Smooth muscle cell (in vitro differentiated cells): ENCODE measurements at regions not wholly inside any gene's neighbourhood (a gene's known extent, or its start where the extent isn't known, plus 50 kb on each side); places are given as distances from the start of the nearest gene placed in this dataset.
A peak's percentile ranks its signal among the peaks of the same experiment; 100 is the strongest.

Experiments
- DNase-seq: peaks from one replicate; lab custom pipeline; 2025; ENCODE audit not compliant: unreplicated experiment; lab: John Stamatoyannopoulos, UW
- H2AFZ ChIP-seq: fragments of 200-600 bp; sonication (generic); 2 replicates; pipeline ENCODE4 v1.6.0; 2016; ENCODE audit warnings: antibody characterized with exemption, low read depth, mild to moderate bottlenecking
- H3F3A ChIP-seq: fragments of 200-600 bp; sonication (generic); 2 replicates; pipeline ENCODE4 v1.6.0; 2017; ENCODE audit warnings: antibody characterized with exemption, low read depth
- H3K27ac ChIP-seq: fragments of 200-600 bp; sonication (generic); 2 replicates; pipeline ENCODE4 v1.5.1; 2016; ENCODE audit warnings: low read depth, mild to moderate bottlenecking
- H3K27me3 ChIP-seq: fragments of 200-600 bp; sonication (generic); 2 replicates; pipeline ENCODE4 v1.6.1; 2016; ENCODE audit warnings: low read depth, mild to moderate bottlenecking
- H3K36me3 ChIP-seq: fragments of 200-600 bp; sonication (generic); 2 replicates; pipeline ENCODE4 v1.5.1; 2016; ENCODE audit warnings: low read depth
- H3K4me1 ChIP-seq: fragments of 200-600 bp; sonication (generic); 2 replicates; pipeline ENCODE4 v1.5.1; 2016; ENCODE audit warnings: low read depth
- H3K4me2 ChIP-seq: fragments of 200-600 bp; sonication (generic); 2 replicates; pipeline ENCODE4 v1.6.0; 2016; ENCODE audit warnings: mild to moderate bottlenecking
- H3K4me3 ChIP-seq: fragments of 200-600 bp; sonication (generic); 2 replicates; pipeline ENCODE4 v1.5.1; 2016; ENCODE audit warnings: mild to moderate bottlenecking
- H3K79me2 ChIP-seq: fragments of 200-600 bp; sonication (generic); 2 replicates; pipeline ENCODE4 v1.6.0; 2016; ENCODE audit warnings: low read depth, mild to moderate bottlenecking
- H3K9ac ChIP-seq: fragments of 200-600 bp; sonication (generic); 2 replicates; pipeline ENCODE4 v1.6.0; 2016; ENCODE audit warnings: low read depth
- H3K9me3 ChIP-seq: fragments of 200-600 bp; sonication (generic); replicated peaks from 2 replicates; pipeline ENCODE4 v1.5.1; 2016; ENCODE audit warnings: low read depth
- H4K20me1 ChIP-seq: fragments of 200-600 bp; sonication (generic); 2 replicates; pipeline ENCODE4 v1.6.0; 2016; ENCODE audit warnings: low read depth
- CTCF ChIP-seq: fragments of 200-600 bp; sonication (generic); IDR thresholded peaks from 2 replicates; pipeline ENCODE4 v1.5.1; 2017; ENCODE audit warnings: borderline replicate concordance, mild to moderate bottlenecking, antibody characterized with exemption; ENCODE audit not compliant: insufficient read depth, poor library complexity, severe bottlenecking
- WGBS: methylation state at CpG from one replicate; pipeline ENCODE4 v1.1.7; 2016; ENCODE audit warnings: low lambda C conversion rate; 5-methylcytosine and 5-hydroxymethylcytosine counted together

GRCh38 chr22:27135031-27135981 is 477.9 kb downstream of the MIAT start:
- 64% methylated on average over 7 of the region's 7 CpGs for WGBS
- Histone ChIP-seq H3K36me3 (no peaks in the 10 kb centered on the region), H3F3A (peaks cover 14% of the 10 kb centered on the region), H3K4me2 (peak overlapping the region; percentile 19), H3K4me1 (peaks cover 19% of the 10 kb centered on the region), H3K79me2 (no peaks in the 10 kb centered on the region), H3K9ac (peak overlapping the region; percentile 15), H3K9me3 (no peaks in the 10 kb centered on the region), H2AFZ (no peak overlapping the region), H3K27me3 (no peaks in the 10 kb centered on the region), H3K27ac (peak overlapping the region; percentile 59), H4K20me1 (no peaks in the 10 kb centered on the region), H3K4me3 (no peak overlapping the region)
- DNase-seq = no peak
- TF ChIP-seq CTCF = no peak

- Histone ChIP-seq H3K4me1 (peaks cover 19% of the 10 kb centered on the region), H3K27ac (no peak overlapping the region), H4K20me1 (no peaks in the 10 kb centered on the region), H3K9ac (no peak overlapping the region), H3K79me2 (no peaks in the 10 kb centered on the region), H3K4me3 (no peak overlapping the region), H3K36me3 (no peaks in the 10 kb centered on the region), H2AFZ (no peak overlapping the region), H3K4me2 (no peak overlapping the region), H3F3A (peaks cover 14% of the 10 kb centered on the region), H3K9me3 (no peaks in the 10 kb centered on the region), H3K27me3 (no peaks in the 10 kb centered on the region)
- no peak for DNase-seq
- 96% methylated on average over 2 of the region's 2 CpGs for WGBS
- no peak for TF ChIP-seq CTCF
Measured at GRCh38 chr22:27136596-27136995, 479.2 kb downstream of the MIAT start.

- H4K20me1 ChIP-seq = no peaks in the 10 kb centered on the region
- no peaks in the 10 kb centered on the region for H3K79me2 ChIP-seq
- H2AFZ ChIP-seq = no peak overlapping the region
- H3F3A ChIP-seq = peaks cover 14% of the 10 kb centered on the region
- no peak overlapping the region for H3K27ac ChIP-seq
- no peaks in the 10 kb centered on the region for H3K9me3 ChIP-seq
- peaks cover 9% of the 10 kb centered on the region for H3K27me3 ChIP-seq
- H3K36me3 ChIP-seq = no peaks in the 10 kb centered on the region
- WGBS = 85% methylated on average over 11 of the region's 13 CpGs
- no peak for TF ChIP-seq CTCF
- H3K4me1 ChIP-seq = peaks cover 19% of the 10 kb centered on the region
- DNase-seq = no peak
- no peak overlapping the region for H3K4me2 ChIP-seq
- H3K9ac ChIP-seq = no peak overlapping the region
- no peak overlapping the region for H3K4me3 ChIP-seq
Measured at GRCh38 chr22:27137871-27138337, 480.5 kb downstream of the MIAT start.

- Histone ChIP-seq H3K27me3 (peaks cover 14% of the 10 kb centered on the region), H3K36me3 (no peaks in the 10 kb centered on the region), H3K4me1 (peaks cover 17% of the 10 kb centered on the region), H3K9ac (no peak overlapping the region), H2AFZ (no peak overlapping the region), H3F3A (peaks cover 11% of the 10 kb centered on the region), H3K79me2 (no peaks in the 10 kb centered on the region), H3K4me2 (no peak overlapping the region), H4K20me1 (no peaks in the 10 kb centered on the region), H3K27ac (no peak overlapping the region), H3K9me3 (no peaks in the 10 kb centered on the region), H3K4me3 (no peak overlapping the region)
- WGBS = 92% methylated on average over 7 of the region's 7 CpGs
- DNase-seq = no peak
- TF ChIP-seq CTCF = no peak
Measured at GRCh38 chr22:27138471-27138870, 481.1 kb downstream of the MIAT start.
